Vagina (tissue), 2 donors: ENCODE measurements at regions not wholly inside any gene's neighbourhood (a gene's known extent, or its start where the extent isn't known, plus 50 kb on each side); places are given as distances from the start of the nearest gene placed in this dataset.

ENCODE experiments used
- DNase-seq, 2 donors: peaks; one replicate each; pipeline ENCODE4 v3.0.0-alpha.2; 2017; ENCODE audit errors: extremely low spot score in 2 of 2
- H3K27ac ChIP-seq: fragments of 200-600 bp; sonication (generic); one replicate; pipeline ENCODE4 v1.5.1; 2019
- H3K27me3 ChIP-seq: fragments of 200-600 bp; sonication (generic); one replicate; pipeline ENCODE4 v1.5.1; 2019
- H3K36me3 ChIP-seq, 2 donors: fragments of 200-600 bp; sonication (generic); one replicate each; pipeline ENCODE4 v1.5.1; 2017 to 2019
- H3K4me1 ChIP-seq: fragments of 200-600 bp; sonication (generic); one replicate; pipeline ENCODE4 v1.5.1; 2019
- H3K4me3 ChIP-seq, 2 donors: fragments of 200-600 bp; sonication (generic); 1 replicate in 1 of 2; 2 replicates in 1 of 2; pipeline ENCODE4 v1.5.1; 2016 to 2019
- H3K9me3 ChIP-seq: fragments of 200-600 bp; sonication (generic); one replicate; pipeline ENCODE4 v1.5.1; 2019
- CTCF ChIP-seq, 3 experiments: fragments of 450-650 bp in 2 of 3; fragments of 200-600 bp in 1 of 3; sonication (generic) in 1 of 3; IDR thresholded peaks; one replicate each; pipeline ENCODE4 v1.5.1; 2017 to 2019; ENCODE audit warnings: antibody characterized with exemption in 3 of 3, mild to moderate bottlenecking in 2 of 3, moderate library complexity in 2 of 3
- POLR2A ChIP-seq, 2 donors: fragments of 450-650 bp; IDR thresholded peaks; one replicate each; pipeline ENCODE4 v1.6.1; 2017; ENCODE audit warnings: antibody characterized with exemption in 2 of 2, mild to moderate bottlenecking in 2 of 2, moderate library complexity in 2 of 2
- POLR2AphosphoS5 ChIP-seq, 2 donors: sonication (generic); formaldehyde crosslinking; IDR thresholded peaks; one replicate each; pipeline ENCODE4 v1.9.0; 2017; ENCODE audit warnings: antibody characterized with exemption in 2 of 2, mild to moderate bottlenecking in 2 of 2, low read depth in 1 of 2; ENCODE audit not compliant: insufficient read depth in 1 of 2
- intact Hi-C: fragments of 100-400 bp; cut with DNase I; formaldehyde crosslinking; loops from one replicate; pipeline ENCODE4 v1.15.1; 2023

- Histone ChIP-seq H3K27me3 (no peaks in the 10 kb centered on the region), H3K27ac (no peak overlapping the region), H3K4me1 (no peaks in the 10 kb centered on the region), H3K9me3 (no peaks in the 10 kb centered on the region), H3K36me3 (no peaks in the 10 kb centered on the region), H3K4me3 (no peak overlapping the region)
- no peak for DNase-seq
- intact Hi-C loops, result no loop called here
- TF ChIP-seq CTCF (IDR thresholded peaks at IDR 0.05) (no peak), POLR2A (IDR thresholded peaks at IDR 0.05) (no peak), POLR2AphosphoS5 (IDR thresholded peaks at IDR 0.05; ENCODE audit: insufficient read depth in 1 of 2, low read depth in 1 of 2) (no peak)
These were observed 1186.5 kb downstream of the SI start for GRCh38 chr3:163891771-163892170.

GRCh38 chr3:163890661-163891060 lies 1187.6 kb downstream of the SI start:
- H3K36me3 ChIP-seq, result no peaks in the 10 kb centered on the region
- H3K27ac ChIP-seq, result no peak overlapping the region
- no peaks in the 10 kb centered on the region for H3K4me1 ChIP-seq
- no peaks in the 10 kb centered on the region for H3K9me3 ChIP-seq
- H3K27me3 ChIP-seq, result no peaks in the 10 kb centered on the region
- TF ChIP-seq POLR2A (IDR thresholded peaks at IDR 0.05), result no peak
- TF ChIP-seq CTCF (IDR thresholded peaks at IDR 0.05), result no peak
- TF ChIP-seq POLR2AphosphoS5 (IDR thresholded peaks at IDR 0.05; ENCODE audit: insufficient read depth in 1 of 2, low read depth in 1 of 2), result no peak
- DNase-seq, result no peak
- no peak overlapping the region for H3K4me3 ChIP-seq
- intact Hi-C loops, result no loop called here

- Histone ChIP-seq H3K27me3 (no peaks in the 10 kb centered on the region), H3K9me3 (peaks cover 4% of the 10 kb centered on the region), H3K4me3 (no peak overlapping the region), H3K4me1 (no peaks in the 10 kb centered on the region), H3K27ac (no peak overlapping the region), H3K36me3 (no peaks in the 10 kb centered on the region)
- TF ChIP-seq POLR2AphosphoS5 (IDR thresholded peaks at IDR 0.05; ENCODE audit: insufficient read depth in 1 of 2, low read depth in 1 of 2) (no peak), POLR2A (IDR thresholded peaks at IDR 0.05) (no peak), CTCF (IDR thresholded peaks at IDR 0.05) (no peak)
- intact Hi-C loops, result no loop called here
- no peak for DNase-seq
These were observed 1199.1 kb downstream of the SI start for GRCh38 chr3:163879172-163879571.

- H3K27me3 ChIP-seq, result no peaks in the 10 kb centered on the region
- no peak overlapping the region for H3K4me3 ChIP-seq
- no peak for TF ChIP-seq CTCF (IDR thresholded peaks at IDR 0.05)
- TF ChIP-seq POLR2AphosphoS5 (IDR thresholded peaks at IDR 0.05; ENCODE audit: insufficient read depth in 1 of 2, low read depth in 1 of 2), result no peak
- TF ChIP-seq POLR2A (IDR thresholded peaks at IDR 0.05), result no peak
- H3K27ac ChIP-seq, result no peak overlapping the region
- DNase-seq, result no peak
- intact Hi-C loops, result no loop called here
- H3K4me1 ChIP-seq, result no peaks in the 10 kb centered on the region
- no peaks in the 10 kb centered on the region for H3K36me3 ChIP-seq
- H3K9me3 ChIP-seq, result peaks cover 4% of the 10 kb centered on the region
These were observed 1199.9 kb downstream of the SI start for GRCh38 chr3:163878396-163878795.

- Histone ChIP-seq H3K4me3 (no peak overlapping the region), H3K36me3 (no peaks in the 10 kb centered on the region), H3K27me3 (no peaks in the 10 kb centered on the region), H3K4me1 (no peaks in the 10 kb centered on the region), H3K9me3 (peaks cover 4% of the 10 kb centered on the region), H3K27ac (no peak overlapping the region)
- DNase-seq, result no peak
- intact Hi-C loops, result no loop called here
- TF ChIP-seq CTCF (IDR thresholded peaks at IDR 0.05) (no peak), POLR2AphosphoS5 (IDR thresholded peaks at IDR 0.05; ENCODE audit: insufficient read depth in 1 of 2, low read depth in 1 of 2) (no peak), POLR2A (IDR thresholded peaks at IDR 0.05) (no peak)
These were observed 1200.5 kb downstream of the SI start for GRCh38 chr3:163877805-163878204.
